ACHN (cell line): ENCODE measurements at regions not wholly inside any gene's neighbourhood (a gene's known extent, or its start where the extent isn't known, plus 50 kb on each side); places are given as distances from the start of the nearest gene placed in this dataset.
"Not testable (repeated sequence)": the region's sequence is repeated elsewhere in the genome, so short reads cannot be mapped to it uniquely, and the experiment has no call there.

ENCODE experiments used
- DNase-seq: peaks from one replicate; pipeline ENCODE4 v3.0.0-alpha.2; 2015
- in situ Hi-C: cut with HindIII; loops from 2 replicates; pipeline ENCODE4 v1.10.0; 2017; ENCODE audit warnings: low sequenced_read_pairs, low pct_ligation_motif_present, low pct_unique_long_range_greater_than_20kb

DNA sequence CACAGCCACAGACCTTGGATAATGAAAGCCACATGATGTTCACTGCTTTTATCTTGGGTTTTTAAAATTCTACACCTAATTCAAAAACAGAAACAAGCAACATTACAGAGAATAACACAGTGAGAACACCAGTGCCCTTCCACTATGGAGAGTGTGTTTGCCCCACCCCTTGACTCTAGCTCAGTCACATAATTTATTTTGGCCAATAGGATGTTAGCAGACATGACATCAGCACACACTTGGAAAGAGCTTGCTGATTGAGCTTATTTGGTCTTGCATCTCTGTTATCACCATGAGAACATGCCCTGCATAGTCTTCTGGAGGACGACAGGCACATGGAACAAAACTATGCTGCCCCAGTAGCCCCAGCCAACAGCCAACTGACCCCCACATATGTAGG is 118.1 kb downstream of the HNRNPD start:
- DNase-seq, result no peak
- in situ Hi-C loops, result no loop called here

DNA sequence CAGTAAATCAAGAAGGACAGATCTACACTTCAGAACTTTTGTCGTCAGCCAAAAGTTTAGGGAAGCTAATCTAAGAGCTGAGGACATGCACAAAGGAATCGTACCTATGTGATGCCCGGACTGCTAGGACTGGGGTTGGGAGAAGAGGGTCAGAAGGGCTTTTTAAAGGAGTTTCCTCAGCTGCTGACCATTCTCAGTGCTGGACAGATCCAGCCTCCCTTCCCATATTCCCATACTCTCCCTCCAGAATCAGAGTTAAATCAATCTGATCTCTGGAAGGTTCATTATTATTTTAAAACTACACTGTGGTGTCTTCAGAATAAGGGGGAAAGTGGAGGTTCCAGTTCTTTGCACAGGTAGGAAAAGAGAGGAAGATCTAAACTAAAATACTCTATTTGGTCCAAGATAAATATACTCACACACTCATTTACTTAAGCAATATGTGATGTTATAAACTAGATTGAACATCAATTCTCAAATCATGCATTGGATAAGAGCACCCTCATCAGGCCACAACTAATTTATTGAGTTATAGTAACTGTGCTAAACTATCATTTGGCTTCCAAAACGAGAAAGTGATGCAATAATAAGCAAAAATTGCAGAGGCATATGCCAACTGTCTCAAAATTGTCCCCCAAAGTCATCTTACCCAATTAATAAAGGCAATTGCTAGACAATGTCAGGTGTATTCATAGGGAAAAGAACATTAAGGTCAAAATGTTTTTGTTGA is 124.7 kb downstream of the HNRNPD start:
- DNase-seq, result no peak
- in situ Hi-C loops, result no loop called here

DNA sequence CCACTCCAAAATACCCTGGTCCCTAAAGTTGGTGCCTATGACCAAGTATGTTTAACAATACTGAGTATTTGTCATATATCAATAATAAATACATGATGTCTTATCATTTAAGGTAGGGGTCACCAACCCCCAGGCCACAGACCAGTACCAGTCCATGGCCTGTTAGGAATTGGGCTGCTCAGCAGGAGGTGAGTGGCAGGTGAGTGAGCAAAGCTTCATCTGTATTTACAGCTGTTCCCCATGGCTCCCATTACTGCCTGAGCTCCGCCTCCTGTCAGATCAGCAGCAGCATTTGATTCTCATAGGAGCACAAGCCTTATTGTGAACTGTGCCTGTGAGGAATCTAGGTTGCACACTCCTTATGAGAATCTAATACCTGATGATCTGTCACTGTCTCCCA is 126.2 kb downstream of the HNRNPD start:
- no peak for DNase-seq
- in situ Hi-C loops, result no loop called here

DNA sequence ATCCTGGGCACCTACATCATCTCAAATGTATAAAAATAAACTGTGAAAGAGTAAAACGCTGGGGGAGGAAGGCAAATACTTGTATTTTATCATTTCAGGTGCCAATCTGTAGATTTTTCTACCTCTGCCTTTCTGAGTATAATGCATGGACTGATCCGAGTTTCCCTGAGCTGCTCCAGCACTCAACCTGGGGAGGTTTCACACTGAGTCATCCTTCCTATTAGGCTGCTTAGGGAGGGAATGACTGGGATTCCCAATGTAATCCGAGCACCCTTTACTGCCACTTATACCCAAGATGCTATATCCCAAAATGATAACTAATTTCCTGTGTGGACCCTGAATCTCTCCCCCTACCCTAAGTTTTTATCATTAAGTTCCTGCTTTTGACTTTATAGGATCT is 126.6 kb downstream of the HNRNPD start:
- in situ Hi-C loops, result no loop called here
- no peak for DNase-seq

DNA sequence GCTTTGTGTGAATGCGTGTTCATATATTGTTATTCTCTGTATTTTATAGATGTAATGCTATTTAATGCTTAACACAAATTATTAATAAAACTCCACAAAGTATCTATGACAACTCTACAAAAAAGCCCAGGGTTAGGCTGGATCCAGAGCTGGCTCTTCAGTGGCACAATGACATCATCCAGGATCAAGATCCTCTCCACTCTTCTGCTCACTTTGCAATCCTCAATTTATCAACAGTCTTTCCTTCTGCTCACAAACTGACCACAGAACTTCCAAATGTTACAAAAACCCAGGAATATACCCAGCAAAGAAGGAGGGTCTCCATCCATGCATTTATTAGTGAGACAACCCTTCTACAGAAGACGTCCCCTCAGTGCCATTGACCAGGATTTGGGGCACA is 132.3 kb downstream of the HNRNPD start:
- in situ Hi-C loops, result no loop called here
- DNase-seq, result no peak

DNA sequence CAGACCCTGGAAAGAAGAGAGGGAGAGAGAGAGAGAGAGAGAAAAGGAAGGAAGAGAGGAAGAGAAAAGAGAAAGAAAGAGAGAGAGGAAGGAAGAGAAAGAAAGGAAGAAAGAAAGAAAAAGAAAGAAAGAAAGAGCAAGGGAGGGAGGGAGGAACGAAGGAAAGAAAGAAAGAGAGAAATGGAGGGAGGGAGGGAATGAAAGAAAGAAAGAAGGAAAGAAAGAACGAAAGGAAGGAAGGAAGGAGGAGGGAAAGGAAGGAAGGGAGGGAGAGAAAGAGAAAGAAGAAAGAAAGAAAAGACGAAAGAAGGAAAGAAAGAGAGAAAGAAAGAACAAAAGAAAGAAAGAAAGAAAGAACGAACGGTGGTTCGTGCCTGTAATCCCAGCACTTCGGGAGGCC is 133.4 kb downstream of the HNRNPD start:
- in situ Hi-C loops, result no loop called here
- no peak for DNase-seq

DNA sequence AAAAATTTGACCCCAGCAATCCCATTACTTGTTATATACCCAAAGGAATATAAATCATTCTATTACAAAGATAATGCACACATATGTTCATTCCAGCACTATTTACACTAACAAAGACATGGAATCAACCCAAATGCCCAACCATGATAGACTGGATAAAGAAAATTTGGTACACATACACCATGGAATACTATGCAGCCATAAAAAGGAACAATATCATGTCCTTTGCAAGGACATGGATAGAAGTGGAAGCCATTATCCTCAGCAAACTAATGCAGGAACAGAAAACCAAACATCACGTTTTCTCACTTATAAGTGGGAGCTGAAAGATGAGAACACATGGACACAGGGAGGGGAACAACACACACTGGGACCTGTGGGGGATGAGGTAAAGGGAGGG is 136.6 kb downstream of the HNRNPD start:
- in situ Hi-C loops, DNase-seq: not testable (repeated sequence)

DNA sequence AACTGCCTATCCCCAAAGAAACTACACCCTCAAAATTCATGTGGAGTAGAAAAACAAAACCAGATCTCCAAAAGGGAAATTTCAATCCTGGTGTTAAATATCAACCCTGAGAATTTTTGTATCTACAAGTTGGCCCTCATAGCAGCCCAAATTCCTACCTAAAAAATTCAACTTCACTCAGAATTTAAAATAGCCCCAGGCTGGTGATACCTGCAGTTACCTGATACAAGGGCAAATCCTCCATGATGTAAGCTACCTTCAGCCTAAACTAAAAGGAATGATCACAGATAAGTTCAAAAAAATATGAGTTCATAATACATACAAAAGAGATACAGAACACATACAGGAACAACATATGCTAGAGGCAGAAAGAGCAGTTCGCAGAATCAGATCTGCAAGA is 138.4 kb downstream of the HNRNPD start:
- DNase-seq, result no peak
- in situ Hi-C loops, result no loop called here

DNA sequence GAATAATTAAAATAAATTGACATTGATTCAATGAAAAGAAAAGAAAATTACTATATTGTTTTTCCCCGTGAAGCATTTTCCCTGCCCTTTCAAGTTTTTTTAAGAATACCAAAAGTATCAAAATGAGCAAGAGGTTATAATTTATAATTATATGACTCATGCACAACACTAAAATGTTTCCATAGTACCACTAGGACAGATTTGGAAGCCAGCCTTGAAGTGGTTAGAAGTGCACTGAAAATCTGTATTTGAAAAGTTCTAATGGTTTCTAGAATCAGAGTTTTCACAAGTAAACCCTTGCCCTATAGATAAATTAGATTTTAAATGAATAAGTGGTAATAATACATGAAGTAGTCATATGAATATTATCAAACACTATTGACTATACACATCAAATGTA is 140.9 kb downstream of the HNRNPD start:
- in situ Hi-C loops, result no loop called here
- no peak for DNase-seq

DNA sequence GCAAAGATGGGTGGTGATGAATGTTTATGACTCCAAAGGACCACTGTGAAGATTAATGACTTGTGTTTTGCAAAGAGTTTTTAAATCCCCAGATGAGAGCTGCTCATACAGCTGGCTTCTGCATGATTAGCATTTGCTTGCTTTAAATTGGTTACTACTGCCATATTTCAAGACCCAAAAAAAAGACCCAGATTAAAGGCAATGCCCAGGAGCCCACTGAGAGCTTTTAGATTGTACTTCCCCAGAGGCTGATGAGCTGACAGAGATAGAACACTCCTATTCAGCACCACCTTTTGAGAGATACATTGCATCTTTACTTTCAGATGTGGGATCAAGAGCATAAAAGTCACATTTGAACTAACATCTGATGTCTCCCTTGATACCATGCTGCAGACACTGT is 142.0 kb downstream of the HNRNPD start:
- in situ Hi-C loops, result no loop called here
- DNase-seq, result no peak

DNA sequence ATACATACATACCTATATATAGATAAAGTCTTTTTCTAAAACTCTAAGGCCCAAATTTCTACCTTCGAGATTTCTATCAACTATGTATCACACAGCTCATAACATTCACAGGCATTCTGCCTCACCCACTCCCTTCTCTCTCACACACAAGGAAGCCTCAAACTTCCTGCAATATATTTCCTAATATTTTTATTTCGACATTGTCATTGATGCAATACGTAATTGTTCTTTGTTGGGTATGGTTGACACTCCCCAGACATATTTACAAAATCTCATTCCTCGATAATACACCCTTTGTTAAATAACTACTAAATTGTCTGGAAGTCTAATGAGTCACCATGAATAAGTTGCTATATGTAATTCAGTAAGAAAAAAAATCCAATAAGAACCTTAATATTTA is 143.5 kb downstream of the HNRNPD start:
- in situ Hi-C loops, result no loop called here
- no peak for DNase-seq

DNA sequence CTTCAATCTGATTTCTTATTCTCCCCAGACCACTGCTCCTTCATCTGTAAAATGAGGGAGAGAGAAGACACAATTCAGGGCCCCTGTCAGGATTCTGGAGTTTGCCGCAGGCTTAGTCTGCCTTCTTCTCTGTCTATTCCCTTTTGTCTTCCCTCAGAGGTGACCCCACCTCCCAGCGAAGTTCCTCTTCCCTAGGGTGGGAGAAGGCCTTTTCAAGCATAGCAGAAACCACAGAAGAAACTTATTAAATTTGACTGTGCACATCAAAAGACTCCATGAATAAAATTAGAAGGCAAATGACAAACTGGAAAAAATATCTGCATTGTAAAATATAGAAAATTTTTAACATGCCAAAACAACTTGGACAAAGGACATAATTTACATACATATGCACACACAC is 148.8 kb downstream of the HNRNPD start:
- in situ Hi-C loops, result no loop called here
- DNase-seq, result no peak

DNA sequence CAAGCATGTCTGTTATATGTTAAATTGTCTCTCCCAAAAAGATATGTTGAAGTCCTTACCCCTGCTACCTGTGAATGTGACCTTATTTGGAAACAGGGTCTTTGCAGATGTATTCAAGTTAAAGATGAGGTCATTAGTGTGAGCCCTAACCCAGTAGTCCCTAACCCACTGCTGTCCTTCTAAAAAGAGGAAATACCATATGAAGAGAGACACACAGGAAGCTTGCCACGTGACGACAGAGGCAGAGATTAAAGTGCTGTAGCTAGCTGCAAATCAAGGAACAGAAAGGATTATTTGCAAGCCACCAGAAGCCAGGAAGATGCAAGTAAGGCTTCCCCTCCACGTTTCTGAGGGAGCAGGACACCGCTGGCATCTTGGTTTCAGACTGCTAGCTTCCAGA is 150.1 kb downstream of the HNRNPD start:
- DNase-seq, result no peak
- in situ Hi-C loops, result loop anchor here (25.0 kb wide), 1 partner anchor 811 kb away; no protein-coding TSS in a partner anchor

DNA sequence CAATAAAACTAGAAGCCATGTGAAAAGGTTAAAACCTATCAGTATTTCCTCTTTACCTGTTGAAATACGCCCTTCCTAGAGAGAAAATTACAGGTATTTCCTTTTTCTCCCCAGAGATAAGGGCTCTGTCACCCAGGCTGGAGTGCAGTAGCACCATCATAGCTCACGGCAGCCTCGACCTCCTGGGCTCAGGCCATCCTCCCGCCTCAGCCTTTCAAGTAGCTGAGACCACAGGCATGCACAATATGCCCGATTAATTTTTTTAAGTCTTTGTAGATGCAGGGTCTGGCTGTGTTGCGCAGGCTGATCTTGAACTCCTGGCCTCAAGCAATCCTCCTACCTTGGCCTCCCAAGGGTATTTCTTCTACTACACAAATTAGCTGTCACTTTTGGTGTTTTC is 154.4 kb downstream of the HNRNPD start:
- in situ Hi-C loops, result loop anchor here (25.0 kb wide), 1 partner anchor 807 kb away; no protein-coding TSS in a partner anchor
- DNase-seq, result no peak

DNA sequence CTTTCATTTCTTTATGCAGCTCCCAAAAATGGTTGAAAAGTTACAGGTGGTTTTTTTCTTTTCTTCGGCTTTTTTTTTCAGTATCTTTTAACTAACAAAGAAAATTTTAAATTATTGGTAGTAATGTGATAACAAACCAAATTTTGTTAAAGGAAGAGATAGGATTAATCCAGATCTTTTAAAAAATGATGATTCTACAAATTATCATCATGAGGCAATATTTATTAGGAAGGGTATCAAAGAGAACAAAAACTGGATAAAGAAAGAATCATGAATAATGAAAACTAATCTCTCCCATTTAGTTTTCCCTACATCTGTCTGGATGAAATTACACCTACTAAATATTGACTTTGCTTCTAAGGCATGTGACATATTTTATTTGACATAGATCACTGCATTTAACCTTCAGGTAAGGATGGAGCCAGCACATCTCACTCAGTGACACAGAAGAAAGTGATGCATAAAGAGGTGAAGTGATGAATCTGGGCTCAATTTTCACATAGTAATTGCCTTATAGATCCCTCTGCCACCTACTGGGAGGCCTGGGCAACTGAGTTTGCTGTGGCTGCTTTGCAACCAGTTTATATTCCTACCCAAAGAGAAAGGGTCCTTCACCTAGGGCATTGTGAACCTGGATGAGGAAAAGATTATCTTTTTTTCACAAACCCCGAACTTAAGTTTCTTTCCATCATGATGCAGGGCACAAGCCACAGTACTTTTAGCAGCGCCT is 155.6 kb downstream of the HNRNPD start:
- DNase-seq, result no peak
- in situ Hi-C loops, result loop anchor here (25.0 kb wide), 1 partner anchor 806 kb away; no protein-coding TSS in a partner anchor

DNA sequence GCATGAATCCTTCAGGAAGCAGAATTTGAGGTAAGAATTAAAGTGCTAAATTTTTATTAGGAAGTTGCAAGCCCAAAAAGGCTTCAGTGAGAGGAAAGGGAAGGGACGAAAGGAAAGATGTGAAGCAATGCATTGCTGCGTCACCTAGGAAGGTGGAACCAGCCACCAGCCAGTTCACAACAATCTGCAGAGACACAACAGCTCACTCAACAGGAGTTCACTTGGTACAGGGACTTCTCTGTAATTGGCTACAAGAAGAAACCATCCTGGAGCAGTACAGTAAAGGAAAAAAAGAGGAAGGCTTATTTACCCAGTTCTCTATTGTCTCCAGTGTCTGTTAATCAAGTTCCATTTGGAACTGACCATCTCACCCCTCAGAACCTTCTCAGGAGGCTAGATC is 157.6 kb downstream of the HNRNPD start:
- in situ Hi-C loops, result loop anchor here (25.0 kb wide), 1 partner anchor 804 kb away; no protein-coding TSS in a partner anchor
- no peak for DNase-seq

DNA sequence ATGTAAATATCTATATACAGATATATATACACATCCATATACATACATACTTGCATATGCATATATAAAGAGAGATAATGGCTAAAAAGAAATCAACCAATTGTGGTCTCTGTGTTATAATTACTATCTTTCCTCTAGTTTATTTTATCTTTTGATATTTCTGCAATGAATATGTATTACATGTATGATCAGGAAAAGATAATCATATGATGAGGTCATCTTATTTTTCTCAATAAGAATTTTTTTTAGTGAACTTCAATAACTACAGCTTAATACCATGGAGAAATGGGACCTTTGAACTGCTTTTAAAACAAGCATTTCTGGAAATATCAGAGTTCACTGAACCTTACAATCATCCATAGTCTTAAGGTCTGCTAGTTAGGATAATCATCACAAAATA is 158.0 kb downstream of the HNRNPD start:
- DNase-seq, result no peak
- in situ Hi-C loops, result loop anchor here (25.0 kb wide), 1 partner anchor 803 kb away; no protein-coding TSS in a partner anchor

DNA sequence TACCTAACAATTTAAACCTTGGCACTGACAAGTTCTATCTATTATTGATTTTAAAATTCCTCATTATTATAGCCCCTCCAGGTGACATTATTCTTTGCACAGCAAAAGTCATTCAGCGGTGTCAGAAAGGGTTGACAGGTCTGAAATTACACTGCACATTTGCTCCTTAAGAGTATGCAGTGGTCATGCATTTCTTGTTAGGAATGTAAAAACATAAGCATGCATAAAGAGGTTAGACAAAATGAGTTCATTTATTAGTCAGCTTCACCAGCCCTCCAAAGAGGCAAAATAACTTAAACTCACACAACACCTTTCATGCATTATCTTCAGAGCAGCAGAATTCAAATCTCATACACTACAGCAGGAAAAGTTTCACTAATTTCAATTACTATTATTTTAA is 158.8 kb downstream of the HNRNPD start:
- in situ Hi-C loops, result loop anchor here (25.0 kb wide), 1 partner anchor 803 kb away; no protein-coding TSS in a partner anchor
- DNase-seq, result no peak

DNA sequence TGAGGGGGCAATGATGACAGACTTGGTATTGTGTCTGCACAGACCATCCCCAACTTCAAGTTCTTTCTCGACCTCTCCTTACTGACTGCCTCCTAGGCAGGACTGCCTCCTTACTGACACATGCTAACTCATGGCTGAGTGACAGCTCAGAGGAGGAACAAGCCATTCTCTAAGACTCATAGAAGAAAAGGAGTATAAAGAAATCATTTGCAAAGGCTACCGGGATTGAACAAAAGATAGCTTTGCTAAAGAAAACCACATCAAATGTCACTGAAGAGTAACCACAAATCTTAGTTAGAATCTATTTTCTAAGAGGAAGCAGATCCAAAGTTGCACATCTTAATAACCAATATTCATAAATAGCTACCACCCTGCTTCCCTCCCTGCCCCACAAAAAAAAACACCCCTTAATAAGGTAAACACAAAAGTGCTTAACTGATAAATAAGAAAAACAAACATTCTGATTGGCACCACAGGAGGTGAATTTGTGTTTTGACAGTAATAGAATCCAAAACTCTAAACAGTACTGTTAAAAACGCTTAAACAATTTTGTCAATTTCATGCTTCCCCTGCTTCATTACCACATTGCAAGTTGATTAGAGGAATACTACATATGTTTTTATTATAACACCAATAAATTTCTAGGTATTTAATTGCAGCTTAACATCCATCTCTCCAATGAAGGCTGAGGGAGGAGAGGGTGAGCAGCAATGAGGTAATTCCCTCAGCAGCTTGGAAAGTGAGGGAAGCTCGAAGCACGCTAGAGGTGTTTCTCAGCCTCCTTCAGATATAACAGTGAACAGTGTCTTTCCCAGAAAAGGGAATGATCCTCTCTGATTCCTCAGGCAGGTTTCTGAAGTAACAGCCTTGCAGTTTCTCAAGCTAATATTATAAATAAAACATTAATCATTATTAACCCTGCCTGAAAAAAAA is 160.0 kb downstream of the HNRNPD start:
- in situ Hi-C loops, result loop anchor here (25.0 kb wide), 1 partner anchor 801 kb away; no protein-coding TSS in a partner anchor

More for the DNA sequence above, 160.0 kb downstream of the HNRNPD start:
- DNase-seq, result no peak
